K562 (cell line): ENCODE measurements at regions not wholly inside any gene's neighbourhood (a gene's known extent, or its start where the extent isn't known, plus 50 kb on each side); places are given as distances from the start of the nearest gene placed in this dataset.

Experiments used
- ATAC-seq: fragments of 200-7000 bp; cut with Tn5 transposase; 3 replicates; pipeline ENCODE4 v1.9.1; 2020; ENCODE audit warnings: moderate library complexity
- BruUV-seq: library from RNA; stranded (reverse); fragments of 400-500 nt; replicated peaks from 2 replicates; lab custom pipeline; 2021; lab: Mats Ljungman, UMichigan
- CTCF ChIA-PET: fragments of 300-600 bp; formaldehyde crosslinking; extraction: SDS; loops from one replicate; lab custom pipeline; 2021; ENCODE audit warnings: low intra/inter-chr PET ratio; lab: Yijun Ruan, JAX
- POLR2A ChIA-PET: fragments of 300-600, 350-650 bp; sonication (Branson Sonifier 250); formaldehyde crosslinking; extraction: SDS; loops from one replicate; lab custom pipeline; 2021; ENCODE audit warnings: antibody characterized with exemption, inconsistent platforms; lab: Yijun Ruan, JAX
- DNase-seq, 4 experiments: peaks; one replicate each; pipeline versions ENCODE4 v3.0.0 to v3.0.0-alpha.2; 2011 to 2018; ENCODE audit warnings: low spot score in 3 of 4, mixed read lengths in 3 of 4; ENCODE audit errors: extremely low read depth in 1 of 4
- FAIRE-seq: peaks from 2 replicates; lab custom pipeline; 2011; peaks lifted over from hg19 to GRCh38; lab: Jason Lieb, UNC
- H2AFZ ChIP-seq: 2 replicates; pipeline ENCODE4 v1.6.0; 2011; ENCODE audit warnings: low read depth, low read length, control low read depth, inconsistent platforms
- H3K27ac ChIP-seq: fragments of 200-600 bp; 3 replicates; pipeline ENCODE4 v1.8.0; 2011; ENCODE audit warnings: low read depth, mild to moderate bottlenecking, control low read depth, inconsistent platforms, low read length, moderate library complexity, mixed read lengths; ENCODE audit errors: extremely low read depth
- H3K27me3 ChIP-seq, 2 experiments: fragments of 300-600 bp in 1 of 2; 2 replicates in 1 of 2; 3 replicates in 1 of 2; pipeline versions ENCODE4 v1.6.0 to v1.8.0; 2011; ENCODE audit warnings: inconsistent platforms in 2 of 2, low read length in 2 of 2, mild to moderate bottlenecking in 1 of 2, mixed read lengths in 1 of 2, moderate library complexity in 1 of 2; ENCODE audit not compliant: control insufficient read depth in 2 of 2, insufficient read depth in 2 of 2
- H3K36me3 ChIP-seq: fragments of 300-600 bp; 3 replicates; pipeline ENCODE4 v1.8.0; 2011; ENCODE audit warnings: mild to moderate bottlenecking, low read length, inconsistent platforms; ENCODE audit not compliant: control insufficient read depth, insufficient read depth
- H3K4me1 ChIP-seq, 2 experiments: fragments of 200-600 bp in 1 of 2; replicated peaks in 1 of 2; 2 replicates in 1 of 2; 3 replicates in 1 of 2; pipeline versions ENCODE4 v1.5.1 to v1.8.0; 2011; ENCODE audit warnings: inconsistent platforms in 2 of 2, low read length in 2 of 2, mild to moderate bottlenecking in 1 of 2, mixed read lengths in 1 of 2, moderate library complexity in 1 of 2; ENCODE audit not compliant: control insufficient read depth in 2 of 2, insufficient read depth in 2 of 2
- H3K4me2 ChIP-seq: 2 replicates; pipeline ENCODE4 v1.6.1; 2011; ENCODE audit warnings: low read length, control low read depth, inconsistent platforms, mixed read lengths; ENCODE audit not compliant: insufficient read depth
- H3K4me3 ChIP-seq: fragments of 200-600 bp; sonication (generic), shearing (Covaris generic); 2 replicates; pipeline ENCODE4 v1.5.1; 2016; ENCODE audit warnings: control low read depth, inconsistent platforms
- H3K79me2 ChIP-seq: fragments of 200-600 bp; 3 replicates; pipeline ENCODE4 v1.8.0; 2011; ENCODE audit warnings: low read length, inconsistent platforms; ENCODE audit not compliant: control insufficient read depth, insufficient read depth
- H3K9ac ChIP-seq, 2 experiments: 2 replicates each; pipeline versions ENCODE4 v1.6.0 to v1.6.1; 2011; ENCODE audit warnings: low read depth in 2 of 2, low read length in 2 of 2, control low read depth in 1 of 2, inconsistent platforms in 1 of 2, mild to moderate bottlenecking in 1 of 2, mixed read lengths in 1 of 2; ENCODE audit not compliant: insufficient read depth in 1 of 2
- H3K9me1 ChIP-seq: one replicate; pipeline ENCODE4 v1.6.0; 2011; ENCODE audit warnings: inconsistent platforms, mild to moderate bottlenecking, low read length, moderate library complexity; ENCODE audit not compliant: control insufficient read depth, insufficient read depth
- H3K9me3 ChIP-seq: replicated peaks from 2 replicates; pipeline ENCODE4 v1.5.1; 2011; ENCODE audit warnings: low read depth, low read length, inconsistent platforms; ENCODE audit not compliant: control insufficient read depth, insufficient read depth
- H4K20me1 ChIP-seq: replicated peaks from 2 replicates; pipeline ENCODE4 v1.6.1; 2011; ENCODE audit warnings: low read length, inconsistent platforms, mixed read lengths; ENCODE audit not compliant: control insufficient read depth, insufficient read depth
- ARNT ChIP-seq, 2 experiments: fragments of 450-650 bp; IDR thresholded peaks; 2 replicates each; pipeline ENCODE4 v1.6.1; 2016; ENCODE audit warnings: mild to moderate bottlenecking in 1 of 2
- BACH1 ChIP-seq: fragments of 200-800 bp; sonication (Bioruptor generic); IDR thresholded peaks from 2 replicates; pipeline ENCODE4 v1.6.1; 2016; ENCODE audit warnings: missing genetic modification characterization, missing compliant biosample characterization
- BDP1 ChIP-seq: IDR thresholded peaks from 3 replicates; pipeline ENCODE4 v1.6.1; 2011; ENCODE audit not compliant: insufficient read length, insufficient read depth
- BRD4 ChIP-seq: fragments of 200-600 bp; sonication (generic); IDR thresholded peaks from 2 replicates; pipeline ENCODE4 v1.6.1; 2017; ENCODE audit warnings: inconsistent platforms
- CBX5 ChIP-seq: IDR thresholded peaks from 2 replicates; pipeline ENCODE4 v1.6.1; 2014; ENCODE audit warnings: low read depth, borderline replicate concordance
- CHD2 ChIP-seq: IDR thresholded peaks from 2 replicates; pipeline ENCODE4 v1.6.1; 2011; ENCODE audit warnings: low read depth, low read length
- EHMT2 ChIP-seq: fragments of 450-650 bp; IDR thresholded peaks from 2 replicates; pipeline ENCODE4 v1.6.1; 2018; ENCODE audit warnings: antibody characterized with exemption
- HES1 ChIP-seq: fragments of 450-650 bp; IDR thresholded peaks from 2 replicates; pipeline ENCODE4 v1.6.1; 2016; ENCODE audit warnings: low read depth, mild to moderate bottlenecking, moderate library complexity
- HNRNPLL ChIP-seq: fragments of 200-400 bp; formaldehyde crosslinking; IDR thresholded peaks from 2 replicates; pipeline ENCODE4 v1.6.1; 2017; ENCODE audit warnings: low read length, low read depth, mild to moderate bottlenecking; ENCODE audit not compliant: poor library complexity, severe bottlenecking
- MCM5 ChIP-seq: fragments of 450-650 bp; IDR thresholded peaks from 2 replicates; pipeline ENCODE4 v1.6.1; 2016; ENCODE audit warnings: low read depth
- NRF1 ChIP-seq, 2 experiments: fragments of 450-650 bp; IDR thresholded peaks in 1 of 2; conservative IDR thresholded peaks in 1 of 2; 2 replicates each; pipeline ENCODE4 v1.6.1; 2014; ENCODE audit warnings: mild to moderate bottlenecking in 2 of 2
- RBM14 ChIP-seq: fragments of 200-400 bp; formaldehyde crosslinking; IDR thresholded peaks from 2 replicates; pipeline ENCODE4 v1.6.1; 2018; ENCODE audit warnings: low read depth, mild to moderate bottlenecking, low read length, moderate library complexity, borderline replicate concordance; ENCODE audit not compliant: insufficient read depth
- RBM34 ChIP-seq: fragments of 200-400 bp; formaldehyde crosslinking; IDR thresholded peaks from 2 replicates; pipeline ENCODE4 v1.6.1; 2018; ENCODE audit warnings: low read length, borderline replicate concordance; ENCODE audit not compliant: insufficient read depth
- RFX5 ChIP-seq: IDR thresholded peaks from 2 replicates; pipeline ENCODE4 v1.6.1; 2011; ENCODE audit warnings: low read depth, mild to moderate bottlenecking, improper control_type of control experiment, low read length
- TSC22D4 ChIP-seq: fragments of 450-650 bp; IDR thresholded peaks from 2 replicates; pipeline ENCODE4 v1.6.1; 2016; ENCODE audit warnings: missing genetic modification characterization, missing biosample characterization, control low read depth
- ZNF408 ChIP-seq: fragments of 250-450 bp; sonication (Bioruptor Pico); IDR thresholded peaks from 2 replicates; pipeline ENCODE4 v1.4.0; 2020; ENCODE audit warnings: low read depth, mild to moderate bottlenecking, moderate library complexity
- WGBS: fragments of 100-300 bp; shearing (Covaris generic); methylation state at CpG from one replicate; pipeline ENCODE4 v1.1.6; 2016; ENCODE audit warnings: low coverage, mixed read lengths; ENCODE audit not compliant: insufficient coverage; ENCODE audit errors: missing lambda C conversion rate; 5-methylcytosine and 5-hydroxymethylcytosine counted together
- in situ Hi-C: fragments of 300-500 bp; cut with MboI; formaldehyde crosslinking; loops from 4 replicates; pipeline ENCODE4 v1.15.0; 2018; ENCODE audit warnings: inconsistent platforms, mixed read lengths
- intact Hi-C: fragments of 100-400 bp; cut with micrococcal nuclease; formaldehyde crosslinking; loops from 2 replicates; pipeline ENCODE4 v1.14.2; 2022
- TF ChIP-seq, protein P1 (sequence below): fragments of 250-450 bp; sonication (Bioruptor Pico); IDR thresholded peaks from 2 replicates; pipeline ENCODE4 v1.5.0; 2021
- TF ChIP-seq, protein P2 (sequence below): IDR thresholded peaks from 3 replicates; pipeline ENCODE4 v1.6.1; 2011; ENCODE audit warnings: borderline replicate concordance, mild to moderate bottlenecking, moderate library complexity; ENCODE audit not compliant: insufficient read length; ENCODE audit errors: extremely low read depth

- Histone ChIP-seq H4K20me1 (no peaks in the 10 kb centered on the region), H2AFZ (no peak overlapping the region), H3K36me3 (no peaks in the 10 kb centered on the region), H3K27me3 (no peaks in the 10 kb centered on the region; a peak in 1 of 5 replicates), H3K9ac (peak overlapping the region in 1 of 2 experiments; percentile 63; a peak in 1 of 4 replicates), H3K4me2 (peak overlapping the region; percentile 53), H3K9me1 (no peaks in the 10 kb centered on the region), H3K9me3 (peaks cover 13% of the 10 kb centered on the region), H3K4me1 (peaks cover 12 to 17% of the 10 kb centered on the region in 2 experiments), H3K79me2 (no peaks in the 10 kb centered on the region), H3K27ac (no peak overlapping the region), H3K4me3 (peak overlapping the region; percentile 28)
- intact Hi-C loops (no loop called here), in situ Hi-C loops (loop anchor here (5.0 kb wide), 1 partner anchor 39 kb away; no protein-coding TSS in a partner anchor)
- 34% methylated on average over 22 of the region's 28 CpGs for WGBS
- BruUV-seq = TSS peak; percentile 100
- ChIA-PET POLR2A (interaction anchor here (1.1 kb wide), 1 partner anchor 148 kb away, joined by 4 read pairs; no protein-coding TSS in a partner anchor), CTCF (no interaction called here)
- peak; percentile 85 for ATAC-seq
- peak; percentile 61 to 79 (median 65) for DNase-seq
- FAIRE-seq = no peak
- TF ChIP-seq, protein P1, sequence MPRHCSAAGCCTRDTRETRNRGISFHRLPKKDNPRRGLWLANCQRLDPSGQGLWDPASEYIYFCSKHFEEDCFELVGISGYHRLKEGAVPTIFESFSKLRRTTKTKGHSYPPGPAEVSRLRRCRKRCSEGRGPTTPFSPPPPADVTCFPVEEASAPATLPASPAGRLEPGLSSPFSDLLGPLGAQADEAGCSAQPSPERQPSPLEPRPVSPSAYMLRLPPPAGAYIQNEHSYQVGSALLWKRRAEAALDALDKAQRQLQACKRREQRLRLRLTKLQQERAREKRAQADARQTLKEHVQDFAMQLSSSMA (CRISPR knock-in tag) = no peak
- TF ChIP-seq ARNT (IDR thresholded peaks at IDR 0.05) (peak in 1 of 2 experiments; percentile 63; a peak in 2 of 4 replicates), BRD4 (no peak), TSC22D4 (tag) (no peak), MCM5 (no peak), BACH1 (no peak), CBX5 (no peak), NRF1 (conservative IDR thresholded peaks at IDR 0.05 in 1 of 2, IDR thresholded peaks at IDR 0.05 in 1 of 2) (peak; percentile 38 to 45; a peak in 2 of 4 replicates), CHD2 (no peak), RBM34 (no peak), HNRNPLL (peak; percentile 28), ZNF408 (no peak), HES1 (no peak), RBM14 (no peak), BDP1 (peak; percentile 35), EHMT2 (no peak), RFX5 (peak; percentile 30; the same call in 1 of the 2 replicates)
- TF ChIP-seq, protein P2, sequence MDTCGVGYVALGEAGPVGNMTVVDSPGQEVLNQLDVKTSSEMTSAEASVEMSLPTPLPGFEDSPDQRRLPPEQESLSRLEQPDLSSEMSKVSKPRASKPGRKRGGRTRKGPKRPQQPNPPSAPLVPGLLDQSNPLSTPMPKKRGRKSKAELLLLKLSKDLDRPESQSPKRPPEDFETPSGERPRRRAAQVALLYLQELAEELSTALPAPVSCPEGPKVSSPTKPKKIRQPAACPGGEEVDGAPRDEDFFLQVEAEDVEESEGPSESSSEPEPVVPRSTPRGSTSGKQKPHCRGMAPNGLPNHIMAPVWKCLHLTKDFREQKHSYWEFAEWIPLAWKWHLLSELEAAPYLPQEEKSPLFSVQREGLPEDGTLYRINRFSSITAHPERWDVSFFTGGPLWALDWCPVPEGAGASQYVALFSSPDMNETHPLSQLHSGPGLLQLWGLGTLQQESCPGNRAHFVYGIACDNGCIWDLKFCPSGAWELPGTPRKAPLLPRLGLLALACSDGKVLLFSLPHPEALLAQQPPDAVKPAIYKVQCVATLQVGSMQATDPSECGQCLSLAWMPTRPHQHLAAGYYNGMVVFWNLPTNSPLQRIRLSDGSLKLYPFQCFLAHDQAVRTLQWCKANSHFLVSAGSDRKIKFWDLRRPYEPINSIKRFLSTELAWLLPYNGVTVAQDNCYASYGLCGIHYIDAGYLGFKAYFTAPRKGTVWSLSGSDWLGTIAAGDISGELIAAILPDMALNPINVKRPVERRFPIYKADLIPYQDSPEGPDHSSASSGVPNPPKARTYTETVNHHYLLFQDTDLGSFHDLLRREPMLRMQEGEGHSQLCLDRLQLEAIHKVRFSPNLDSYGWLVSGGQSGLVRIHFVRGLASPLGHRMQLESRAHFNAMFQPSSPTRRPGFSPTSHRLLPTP = peak; percentile 89
Observed at GRCh38 chr6:26743157-26743821, 83.7 kb upstream of the ZNF322 start.
